Muscle of leg (tissue), 3 donors: ENCODE measurements at regions not wholly inside any gene's neighbourhood (a gene's known extent, or its start where the extent isn't known, plus 50 kb on each side); places are given as distances from the start of the nearest gene placed in this dataset.

Experiments used
- DNase-seq: peaks from one replicate; pipeline ENCODE4 v3.0.0; 2013
- H3K27ac ChIP-seq: one replicate; pipeline ENCODE4 v1.5.1; 2013; ENCODE audit warnings: mild to moderate bottlenecking, low read length, control low read depth
- H3K27me3 ChIP-seq: one replicate; pipeline ENCODE4 v1.6.1; 2013; ENCODE audit warnings: low read length; ENCODE audit not compliant: control insufficient read depth, insufficient read depth
- H3K36me3 ChIP-seq: one replicate; pipeline ENCODE4 v1.6.1; 2013; ENCODE audit warnings: low read length; ENCODE audit not compliant: control insufficient read depth, insufficient read depth
- H3K4me1 ChIP-seq: one replicate; pipeline ENCODE4 v1.6.1; 2013; ENCODE audit warnings: low read length; ENCODE audit not compliant: control insufficient read depth, insufficient read depth
- H3K4me3 ChIP-seq: one replicate; pipeline ENCODE4 v1.5.1; 2013; ENCODE audit warnings: low read length, control low read depth
- H3K9me3 ChIP-seq: replicated peaks from 2 replicates; pipeline ENCODE4 v1.6.1; 2013; ENCODE audit warnings: low read depth, low read length; ENCODE audit not compliant: control insufficient read depth
- WGBS: methylation state at CpG from one replicate; pipeline ENCODE4 v1.1.5; 2013; ENCODE audit warnings: missing lambda C conversion rate; ENCODE audit not compliant: insufficient coverage; 5-methylcytosine and 5-hydroxymethylcytosine counted together

GRCh38 chr4:14196131-14196530 lies 568.6 kb upstream of the BOD1L1 start:
- Histone ChIP-seq H3K9me3 (no peaks in the 10 kb centered on the region), H3K4me1 (no peaks in the 10 kb centered on the region), H3K27ac (no peak overlapping the region), H3K27me3 (no peaks in the 10 kb centered on the region), H3K36me3 (no peaks in the 10 kb centered on the region), H3K4me3 (no peak overlapping the region)
- peak; percentile 71 for DNase-seq
- 0% methylated on average over 2 of the region's 7 CpGs for WGBS

GRCh38 chr4:14215116-14215770 lies 587.7 kb upstream of the BOD1L1 start:
- Histone ChIP-seq H3K27ac (no peak overlapping the region), H3K9me3 (peaks cover 2% of the 10 kb centered on the region), H3K36me3 (no peaks in the 10 kb centered on the region), H3K27me3 (no peaks in the 10 kb centered on the region), H3K4me3 (no peak overlapping the region), H3K4me1 (no peaks in the 10 kb centered on the region)
- no CpG with 5 or more reads among the region's 6 CpGs for WGBS
- no peak for DNase-seq

- Histone ChIP-seq H3K9me3 (peaks cover 2% of the 10 kb centered on the region), H3K27ac (no peak overlapping the region), H3K4me3 (no peak overlapping the region), H3K36me3 (no peaks in the 10 kb centered on the region), H3K27me3 (no peaks in the 10 kb centered on the region), H3K4me1 (no peaks in the 10 kb centered on the region)
- WGBS: 71% methylated on average over 1 of the region's 3 CpGs
- DNase-seq: no peak
Observed at GRCh38 chr4:14217401-14217800, 589.9 kb upstream of the BOD1L1 start.

- WGBS: 28% methylated on average over 4 of the region's 4 CpGs
- no peak for DNase-seq
- Histone ChIP-seq H3K9me3 (peaks cover 2% of the 10 kb centered on the region), H3K27me3 (no peaks in the 10 kb centered on the region), H3K4me1 (no peaks in the 10 kb centered on the region), H3K4me3 (no peak overlapping the region), H3K36me3 (no peaks in the 10 kb centered on the region), H3K27ac (no peak overlapping the region)
Observed at GRCh38 chr4:14218641-14219040, 591.1 kb upstream of the BOD1L1 start.

GRCh38 chr4:14221176-14221575 lies 593.7 kb upstream of the BOD1L1 start:
- WGBS: 100% methylated on average over 1 of the region's 3 CpGs
- Histone ChIP-seq H3K36me3 (no peaks in the 10 kb centered on the region), H3K4me1 (no peaks in the 10 kb centered on the region), H3K9me3 (no peaks in the 10 kb centered on the region), H3K27me3 (no peaks in the 10 kb centered on the region), H3K4me3 (no peak overlapping the region), H3K27ac (no peak overlapping the region)
- DNase-seq: no peak

- Histone ChIP-seq H3K27ac (no peak overlapping the region), H3K4me1 (no peaks in the 10 kb centered on the region), H3K27me3 (no peaks in the 10 kb centered on the region), H3K4me3 (no peak overlapping the region), H3K9me3 (no peaks in the 10 kb centered on the region), H3K36me3 (no peaks in the 10 kb centered on the region)
- DNase-seq: no peak
- 71% methylated on average over 2 of the region's 4 CpGs for WGBS
Observed at GRCh38 chr4:14222377-14223029, 595.0 kb upstream of the BOD1L1 start.

GRCh38 chr4:14223461-14223860 lies 595.9 kb upstream of the BOD1L1 start:
- no peak overlapping the region for H3K27ac ChIP-seq
- H3K36me3 ChIP-seq: no peaks in the 10 kb centered on the region
- H3K4me1 ChIP-seq: no peaks in the 10 kb centered on the region
- no peak overlapping the region for H3K4me3 ChIP-seq
- no peak for DNase-seq
- H3K27me3 ChIP-seq: no peaks in the 10 kb centered on the region
- H3K9me3 ChIP-seq: no peaks in the 10 kb centered on the region
- WGBS: no CpG with 5 or more reads among the region's 1 CpG

GRCh38 chr4:14225688-14226207 lies 598.2 kb upstream of the BOD1L1 start:
- no peak for DNase-seq
- WGBS: no CpG with 5 or more reads among the region's 3 CpGs
- H3K27ac ChIP-seq: no peak overlapping the region
- H3K36me3 ChIP-seq: no peaks in the 10 kb centered on the region
- H3K27me3 ChIP-seq: no peaks in the 10 kb centered on the region
- H3K4me3 ChIP-seq: no peak overlapping the region
- H3K9me3 ChIP-seq: no peaks in the 10 kb centered on the region
- no peaks in the 10 kb centered on the region for H3K4me1 ChIP-seq

- DNase-seq: peak; percentile 32
Observed at GRCh38 chr4:14233126-14233525, 605.6 kb upstream of the BOD1L1 start.

GRCh38 chr4:14234307-14234706 lies 606.8 kb upstream of the BOD1L1 start:
- no peak for DNase-seq

More at GRCh38 chr4:14233126-14233525, 605.6 kb upstream of the BOD1L1 start:
- H3K4me1 ChIP-seq: no peaks in the 10 kb centered on the region
- H3K27ac ChIP-seq: no peak overlapping the region
- no peaks in the 10 kb centered on the region for H3K36me3 ChIP-seq
- no peaks in the 10 kb centered on the region for H3K9me3 ChIP-seq
- 38% methylated on average over 1 of the region's 1 CpG for WGBS
- H3K4me3 ChIP-seq: no peak overlapping the region
- H3K27me3 ChIP-seq: no peaks in the 10 kb centered on the region

More at GRCh38 chr4:14234307-14234706, 606.8 kb upstream of the BOD1L1 start:
- Histone ChIP-seq H3K36me3 (no peaks in the 10 kb centered on the region), H3K4me3 (no peak overlapping the region), H3K27me3 (no peaks in the 10 kb centered on the region), H3K4me1 (no peaks in the 10 kb centered on the region), H3K9me3 (no peaks in the 10 kb centered on the region), H3K27ac (no peak overlapping the region)
